ENCODE measurements at regions not wholly inside any gene's neighbourhood (a gene's known extent, or its start where the extent isn't known, plus 50 kb on each side); places are given as distances from the start of the nearest gene placed in this dataset.

GRCh38 chr2:148567716-148568115 is 76.8 kb upstream of the EPC2 start:
- no peak for DNase-seq (ENCODE audit: extremely low read depth, low read depth)

GRCh38 chr2:148568597-148568996 is 76.0 kb upstream of the EPC2 start:
- no peak for DNase-seq (ENCODE audit: extremely low read depth, low read depth)

GRCh38 chr2:148569221-148569620 is 75.3 kb upstream of the EPC2 start:
- no peak for DNase-seq (ENCODE audit: extremely low read depth, low read depth)

GRCh38 chr2:148570989-148571388 is 73.6 kb upstream of the EPC2 start:
- DNase-seq (ENCODE audit: extremely low read depth, low read depth): no peak

- no peak for DNase-seq (ENCODE audit: extremely low read depth, low read depth)
Measured at GRCh38 chr2:148577845-148578492, 66.6 kb upstream of the EPC2 start.

- DNase-seq (ENCODE audit: extremely low read depth, low read depth): no peak
Measured at GRCh38 chr2:148578493-148578884, 66.1 kb upstream of the EPC2 start.

- peak; percentile 89 for DNase-seq (ENCODE audit: extremely low read depth, low read depth)
Measured at GRCh38 chr2:148582679-148583511, 61.7 kb upstream of the EPC2 start.

GRCh38 chr2:148585696-148586095 is 58.9 kb upstream of the EPC2 start:
- no peak for DNase-seq (ENCODE audit: extremely low read depth, low read depth)

GRCh38 chr2:148586522-148587128 is 57.9 kb upstream of the EPC2 start:
- no peak for DNase-seq (ENCODE audit: extremely low read depth, low read depth)

- DNase-seq (ENCODE audit: extremely low read depth, low read depth): no peak
Measured at GRCh38 chr2:148590612-148591011, 53.9 kb upstream of the EPC2 start.

GRCh38 chr2:148592791-148593190 is 51.8 kb upstream of the EPC2 start:
- no peak for DNase-seq (ENCODE audit: extremely low read depth, low read depth)

- no peak for DNase-seq (ENCODE audit: extremely low read depth, low read depth)
Measured at GRCh38 chr2:148593421-148593820, 51.1 kb upstream of the EPC2 start.

GRCh38 chr2:148594216-148594615 is 50.3 kb upstream of the EPC2 start:
- DNase-seq (ENCODE audit: extremely low read depth, low read depth): no peak
